Dedifferentiated amniotic fluid mesenchymal stem cell (primary cell): ENCODE measurements at regions not wholly inside any gene's neighbourhood (a gene's known extent, or its start where the extent isn't known, plus 50 kb on each side); places are given as distances from the start of the nearest gene placed in this dataset.
"Not testable (repeated sequence)": the region's sequence is repeated elsewhere in the genome, so short reads cannot be mapped to it uniquely, and the experiment has no call there.

Source experiments
- DNase-seq: peaks from one replicate; pipeline ENCODE4 v3.0.0-alpha.2; 2016; ENCODE audit errors: extremely low spot score

DNA sequence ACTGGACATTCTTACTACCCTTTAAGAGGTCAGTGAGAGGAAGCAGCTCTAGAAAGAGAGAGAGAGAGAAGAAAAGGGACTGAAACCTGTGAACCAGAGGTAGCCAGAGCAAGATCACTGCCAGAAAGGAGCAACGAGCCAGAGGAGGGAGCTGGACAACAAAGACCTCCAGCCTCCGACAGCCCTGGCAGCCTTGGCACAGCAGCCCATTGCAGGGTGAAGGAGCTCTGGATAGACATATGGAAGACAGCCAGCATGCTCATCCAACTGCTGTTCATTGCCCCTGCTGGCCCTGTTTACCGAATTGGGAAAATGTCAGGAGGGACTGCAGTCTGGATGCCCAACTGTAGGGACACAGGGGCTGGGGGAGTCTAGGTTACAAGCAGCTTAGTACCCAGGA lies 228.4 kb upstream of the SLC35G4 start:
- DNase-seq: no peak

- DNase-seq: no peak
These were observed 229.7 kb upstream of the SLC35G4 start for GRCh38 chr18:11379660-11380059.

DNA sequence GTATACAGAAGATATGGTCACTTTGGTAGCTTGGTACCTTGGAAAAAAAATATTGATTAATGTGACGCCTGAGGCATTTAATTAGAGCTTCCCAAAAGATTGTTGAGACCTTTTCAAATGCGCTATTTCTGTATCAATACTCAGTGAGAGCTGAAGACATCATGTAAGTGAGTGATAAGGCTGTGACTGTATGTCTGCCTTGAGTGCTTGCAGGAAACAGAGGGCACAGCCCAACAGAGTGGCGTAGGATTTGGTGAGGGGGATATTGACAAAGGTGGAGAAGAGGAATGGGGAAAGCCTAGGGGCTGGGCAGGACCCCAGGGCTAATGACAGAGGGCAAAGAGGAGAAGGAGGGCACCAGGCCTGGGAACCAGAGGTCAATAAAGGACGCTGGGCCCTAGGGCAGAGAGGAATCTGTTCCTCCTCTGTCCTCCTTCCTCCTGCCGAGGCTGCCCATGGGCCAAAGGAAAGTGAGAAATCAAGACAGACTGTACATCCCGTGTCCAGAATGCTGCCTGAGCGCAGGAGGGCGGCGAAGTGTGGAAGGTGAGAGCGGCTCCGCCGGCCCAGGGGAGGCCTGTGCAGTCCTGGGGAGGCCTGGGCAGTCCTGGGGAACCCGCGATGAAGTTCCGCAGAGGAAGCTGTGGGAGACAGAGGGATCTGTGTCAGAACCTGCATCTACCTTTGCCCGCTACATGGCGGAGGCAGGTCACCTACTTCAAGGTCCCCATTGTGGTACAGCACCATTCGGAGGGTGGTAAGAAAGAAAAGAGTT lies 228.6 kb upstream of the PIEZO2 start:
- DNase-seq: no peak

DNA sequence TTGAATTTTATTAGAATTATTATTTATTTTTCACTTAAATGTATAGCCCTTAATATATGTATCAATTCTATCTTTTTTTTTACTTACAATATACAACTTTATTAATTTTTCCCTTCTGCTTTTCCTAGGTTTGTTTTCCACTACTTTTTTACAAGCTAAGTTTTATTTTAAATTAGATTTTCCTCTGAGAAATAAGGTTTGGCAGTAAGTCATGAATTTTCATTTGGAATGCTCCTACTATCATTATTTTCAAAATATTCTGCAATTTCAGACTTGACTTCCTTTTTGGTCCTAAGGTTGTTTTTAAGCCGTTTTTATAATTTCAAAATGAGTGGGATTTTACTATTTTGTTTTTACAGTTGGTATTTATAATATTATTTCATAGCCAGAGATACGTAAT lies 222.8 kb upstream of the PIEZO2 start:
- DNase-seq: no peak

GRCh38 chr18:11369556-11369955 lies 220.2 kb upstream of the PIEZO2 start:
- no peak for DNase-seq

GRCh38 chr18:11368020-11368419 lies 218.7 kb upstream of the PIEZO2 start:
- no peak for DNase-seq

- DNase-seq: no peak
These were observed 218.0 kb upstream of the PIEZO2 start for GRCh38 chr18:11367351-11367750.

GRCh38 chr18:11366410-11366809 lies 217.0 kb upstream of the PIEZO2 start:
- DNase-seq: peak; percentile 41

- no peak for DNase-seq
These were observed 213.5 kb upstream of the PIEZO2 start for GRCh38 chr18:11362856-11363255.

DNA sequence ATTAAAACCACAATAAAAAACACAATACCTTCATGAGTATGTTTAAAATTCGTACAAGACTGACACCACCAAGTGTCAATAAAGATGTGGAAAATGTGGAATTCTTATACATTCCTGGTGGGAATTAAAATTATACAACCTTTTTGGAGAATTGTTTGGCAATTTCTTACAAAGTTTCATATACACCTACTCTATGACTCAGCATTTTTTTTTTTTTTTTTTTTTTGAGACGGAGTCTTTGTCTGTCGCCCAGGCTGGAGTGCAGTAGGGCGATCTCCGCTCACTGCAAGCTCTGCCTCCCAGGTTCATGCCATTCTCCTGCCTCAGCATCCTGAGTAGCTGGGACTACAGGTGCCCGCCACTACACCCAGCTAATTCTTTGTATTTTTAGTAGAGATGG lies 212.5 kb upstream of the PIEZO2 start:
- not testable (repeated sequence) for DNase-seq

DNA sequence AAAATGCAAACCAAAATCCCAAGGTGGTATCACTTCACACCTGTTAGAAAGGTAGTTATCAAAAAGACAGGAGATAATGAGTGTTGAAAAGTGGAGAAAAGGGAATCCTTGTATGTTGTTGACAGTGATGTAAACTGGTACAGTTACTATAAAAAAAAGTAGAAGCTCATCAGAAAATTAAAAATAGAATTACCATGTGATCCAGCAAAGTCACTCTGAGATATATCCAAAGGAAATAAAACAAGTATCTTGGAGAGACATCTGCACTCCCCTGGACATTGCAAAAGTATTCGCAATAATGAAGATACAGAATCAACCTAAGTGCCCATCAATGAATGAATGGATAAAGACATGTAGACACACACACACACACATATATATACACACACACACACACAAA lies 208.3 kb upstream of the PIEZO2 start:
- no peak for DNase-seq

- not testable (repeated sequence) for DNase-seq
These were observed 195.2 kb upstream of the PIEZO2 start for GRCh38 chr18:11344576-11344975.

- DNase-seq: no peak
These were observed 193.7 kb upstream of the PIEZO2 start for GRCh38 chr18:11343096-11343495.

DNA sequence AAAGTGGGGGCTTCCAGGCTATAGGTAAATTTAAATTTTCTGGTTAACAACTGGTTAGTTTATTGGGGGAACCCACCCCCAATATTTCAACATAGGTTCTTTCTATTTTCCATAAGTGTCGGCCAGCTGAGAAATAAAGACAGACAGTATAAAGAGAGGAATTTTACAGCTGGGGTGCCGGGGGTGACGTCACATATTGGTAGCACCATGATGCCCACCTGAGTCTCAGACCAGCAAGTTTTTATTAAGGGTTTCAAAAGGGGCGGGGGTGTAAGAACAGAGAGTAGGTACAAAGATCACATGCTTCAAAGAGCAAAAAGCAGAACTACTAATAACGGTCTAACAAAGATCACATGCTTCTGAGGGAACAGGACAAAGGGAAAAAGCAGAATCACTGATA lies 192.7 kb upstream of the PIEZO2 start:
- not testable (repeated sequence) for DNase-seq

DNA sequence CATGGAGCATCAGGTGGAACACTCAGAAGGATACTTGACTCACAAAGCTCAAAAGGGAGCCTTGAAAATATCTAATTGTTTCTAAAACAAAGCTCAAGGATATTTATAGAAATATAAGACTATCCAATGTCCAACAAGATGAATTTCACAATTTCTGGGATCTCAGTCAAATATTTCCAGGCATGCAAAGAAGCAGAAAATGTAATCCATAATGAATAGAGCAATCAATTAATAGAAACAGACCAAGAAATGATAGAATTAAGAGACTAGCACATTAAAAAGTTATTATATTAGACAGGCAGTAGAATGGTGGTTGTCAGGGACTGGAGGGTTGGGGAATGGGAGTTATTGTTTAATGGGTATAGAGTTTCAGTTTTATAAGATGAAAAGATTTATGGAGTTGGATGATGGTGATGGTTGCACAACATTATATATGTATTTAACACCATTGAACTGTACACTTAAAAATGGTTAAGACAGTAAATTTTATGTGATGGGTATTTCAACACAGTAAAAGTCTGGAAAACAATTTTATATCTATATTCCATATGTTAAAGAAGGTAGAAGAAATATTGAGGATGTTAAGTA lies 189.9 kb upstream of the PIEZO2 start:
- DNase-seq: no peak

- DNase-seq: no peak
These were observed 186.9 kb upstream of the PIEZO2 start for GRCh38 chr18:11336241-11336640.

- DNase-seq: no peak
These were observed 178.1 kb upstream of the PIEZO2 start for GRCh38 chr18:11327391-11328009.

GRCh38 chr18:11324956-11325882 lies 175.8 kb upstream of the PIEZO2 start:
- peak; percentile 82 for DNase-seq

DNA sequence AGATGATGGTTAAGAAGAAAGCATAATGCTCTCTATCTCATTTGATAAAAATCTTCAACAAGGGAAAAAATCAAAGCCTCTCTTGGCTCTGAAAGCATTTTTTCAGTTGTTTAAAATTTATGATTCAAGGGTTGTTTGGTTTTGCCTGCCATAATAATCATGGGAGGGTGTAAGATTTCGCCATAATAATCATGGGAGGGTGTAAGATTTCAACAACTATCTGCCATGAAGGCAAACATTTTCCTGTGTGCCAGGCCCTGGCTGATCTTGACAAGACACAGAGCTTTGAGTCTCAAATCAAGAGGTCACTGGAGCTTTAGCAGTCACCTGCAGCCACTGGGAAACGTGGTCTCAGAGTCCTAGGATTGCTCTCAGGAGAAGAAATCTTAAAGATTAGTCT lies 175.1 kb upstream of the PIEZO2 start:
- no peak for DNase-seq

DNA sequence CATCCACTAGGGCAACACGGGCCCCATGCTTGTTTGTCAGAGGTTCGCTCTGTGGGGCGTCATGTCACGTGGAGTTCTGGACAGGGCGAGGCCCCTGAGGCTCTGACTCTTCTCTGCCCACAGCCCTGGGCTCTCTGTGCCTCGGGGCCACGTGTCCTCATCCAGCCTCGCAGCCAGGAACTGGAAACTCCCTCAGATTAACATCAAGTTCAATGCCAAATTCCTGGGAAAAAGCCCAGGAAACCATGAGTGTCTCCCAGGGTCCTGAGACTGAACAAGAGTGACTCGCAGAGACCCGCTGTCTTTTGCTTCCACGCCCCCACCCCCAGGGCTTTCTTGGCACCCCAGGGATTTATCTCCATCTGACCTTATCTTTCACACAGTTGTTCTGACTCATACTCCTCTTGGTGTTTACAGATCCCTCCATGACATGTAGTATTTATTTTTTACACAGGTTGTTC lies 174.0 kb upstream of the PIEZO2 start:
- no peak for DNase-seq

- DNase-seq: no peak
These were observed 173.3 kb upstream of the PIEZO2 start for GRCh38 chr18:11322716-11323115.

- DNase-seq: no peak
These were observed 172.6 kb upstream of the PIEZO2 start for GRCh38 chr18:11322006-11322405.
